ENCODE measurements at regions not wholly inside any gene's neighbourhood (a gene's known extent, or its start where the extent isn't known, plus 50 kb on each side); places are given as distances from the start of the nearest gene placed in this dataset.

DNA sequence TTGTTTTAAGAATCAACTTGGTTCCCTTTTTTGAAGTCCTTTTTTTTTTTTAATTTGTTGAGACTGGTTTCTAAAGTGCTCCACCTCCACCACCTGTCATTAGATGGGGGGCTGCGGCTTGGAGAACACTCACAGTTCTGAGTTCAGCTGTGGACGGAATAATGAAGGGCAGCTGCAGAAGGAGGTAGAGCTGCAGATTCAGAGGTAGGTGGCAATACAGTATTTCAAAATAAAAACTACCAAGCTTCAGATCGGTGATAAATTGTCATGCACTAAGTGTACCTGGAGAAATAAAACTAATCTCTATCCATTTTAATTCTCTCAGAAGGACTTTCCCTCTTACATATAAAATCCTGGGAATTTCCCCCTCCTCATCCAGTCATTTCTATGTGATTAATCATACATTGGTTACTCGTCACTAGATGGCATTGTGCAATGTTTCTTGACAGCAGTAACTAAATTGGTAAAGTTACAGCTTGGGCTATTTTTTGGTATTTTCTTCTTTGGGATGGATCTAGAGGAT, 81.1 kb upstream of the SLC39A10 start:
- Histone ChIP-seq H3K36me3 (ENCODE audit: control insufficient read depth in 2 of 3, insufficient read depth in 3 of 3, low read length in 3 of 3) (no peaks in the 10 kb centered on the region), H3K27ac (ENCODE audit: low read depth in 2 of 2, low read length in 2 of 2) (no peak overlapping the region), H3K4me3 (ENCODE audit: low read length in 3 of 3) (no peak overlapping the region), H3K27me3 (ENCODE audit: control insufficient read depth, insufficient read depth, low read length) (no peaks in the 10 kb centered on the region), H3K9me3 (ENCODE audit: control insufficient read depth in 2 of 3, insufficient read depth in 1 of 3, low read length in 3 of 3) (no peaks in the 10 kb centered on the region), H3K4me1 (ENCODE audit: control insufficient read depth in 2 of 3, insufficient read depth in 2 of 3, low read depth in 1 of 3, low read length in 3 of 3) (no peaks in the 10 kb centered on the region), H3K9ac (ENCODE audit: low read length in 3 of 3) (no peak overlapping the region)
- TF ChIP-seq, protein P1, sequence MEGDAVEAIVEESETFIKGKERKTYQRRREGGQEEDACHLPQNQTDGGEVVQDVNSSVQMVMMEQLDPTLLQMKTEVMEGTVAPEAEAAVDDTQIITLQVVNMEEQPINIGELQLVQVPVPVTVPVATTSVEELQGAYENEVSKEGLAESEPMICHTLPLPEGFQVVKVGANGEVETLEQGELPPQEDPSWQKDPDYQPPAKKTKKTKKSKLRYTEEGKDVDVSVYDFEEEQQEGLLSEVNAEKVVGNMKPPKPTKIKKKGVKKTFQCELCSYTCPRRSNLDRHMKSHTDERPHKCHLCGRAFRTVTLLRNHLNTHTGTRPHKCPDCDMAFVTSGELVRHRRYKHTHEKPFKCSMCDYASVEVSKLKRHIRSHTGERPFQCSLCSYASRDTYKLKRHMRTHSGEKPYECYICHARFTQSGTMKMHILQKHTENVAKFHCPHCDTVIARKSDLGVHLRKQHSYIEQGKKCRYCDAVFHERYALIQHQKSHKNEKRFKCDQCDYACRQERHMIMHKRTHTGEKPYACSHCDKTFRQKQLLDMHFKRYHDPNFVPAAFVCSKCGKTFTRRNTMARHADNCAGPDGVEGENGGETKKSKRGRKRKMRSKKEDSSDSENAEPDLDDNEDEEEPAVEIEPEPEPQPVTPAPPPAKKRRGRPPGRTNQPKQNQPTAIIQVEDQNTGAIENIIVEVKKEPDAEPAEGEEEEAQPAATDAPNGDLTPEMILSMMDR (IDR thresholded peaks at IDR 0.05; ENCODE audit: borderline replicate concordance, extremely low read depth, insufficient read depth), result peak; percentile 45
- intact Hi-C loops (cut with DNase I), result no loop called here
- peak in 2 of 5 donors; percentile 34 to 43 for DNase-seq
- peak; percentile 80 for FAIRE-seq

DNA sequence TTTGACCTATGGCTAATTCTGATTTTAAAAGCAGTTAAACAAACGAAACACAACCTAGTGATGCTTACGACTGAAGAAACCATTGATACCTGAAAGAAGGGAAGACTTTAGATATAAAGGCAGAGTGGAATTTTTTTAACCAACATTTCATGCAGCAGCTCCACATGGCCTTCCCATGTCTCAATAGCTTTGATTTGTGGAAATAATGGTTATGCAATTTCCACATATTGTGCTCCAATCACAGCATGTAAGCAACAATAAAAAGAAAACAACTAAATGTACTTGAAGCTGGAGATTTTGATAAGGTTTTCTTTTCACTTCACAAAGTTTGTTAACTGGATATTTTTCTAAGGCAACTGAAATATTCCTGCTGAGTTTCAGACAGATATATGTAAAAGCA, 82.0 kb upstream of the SLC39A10 start:
- TF ChIP-seq, protein P1 (IDR thresholded peaks at IDR 0.05; ENCODE audit: borderline replicate concordance, extremely low read depth, insufficient read depth), result no peak
- DNase-seq (no peak), FAIRE-seq (no peak)
- no peaks in the 10 kb centered on the region for H3K4me1 ChIP-seq (ENCODE audit: control insufficient read depth in 2 of 3, insufficient read depth in 2 of 3, low read depth in 1 of 3, low read length in 3 of 3)
- H3K9ac ChIP-seq (ENCODE audit: low read length in 3 of 3), result no peak overlapping the region
- intact Hi-C loops (cut with DNase I), result no loop called here
- no peak overlapping the region for H3K4me3 ChIP-seq (ENCODE audit: low read length in 3 of 3)
- H3K36me3 ChIP-seq (ENCODE audit: control insufficient read depth in 2 of 3, insufficient read depth in 3 of 3, low read length in 3 of 3), result no peaks in the 10 kb centered on the region
- no peak overlapping the region for H3K27ac ChIP-seq (ENCODE audit: low read depth in 2 of 2, low read length in 2 of 2)
- no peaks in the 10 kb centered on the region for H3K27me3 ChIP-seq (ENCODE audit: control insufficient read depth, insufficient read depth, low read length)
- H3K9me3 ChIP-seq (ENCODE audit: control insufficient read depth in 2 of 3, insufficient read depth in 1 of 3, low read length in 3 of 3), result no peaks in the 10 kb centered on the region

DNA sequence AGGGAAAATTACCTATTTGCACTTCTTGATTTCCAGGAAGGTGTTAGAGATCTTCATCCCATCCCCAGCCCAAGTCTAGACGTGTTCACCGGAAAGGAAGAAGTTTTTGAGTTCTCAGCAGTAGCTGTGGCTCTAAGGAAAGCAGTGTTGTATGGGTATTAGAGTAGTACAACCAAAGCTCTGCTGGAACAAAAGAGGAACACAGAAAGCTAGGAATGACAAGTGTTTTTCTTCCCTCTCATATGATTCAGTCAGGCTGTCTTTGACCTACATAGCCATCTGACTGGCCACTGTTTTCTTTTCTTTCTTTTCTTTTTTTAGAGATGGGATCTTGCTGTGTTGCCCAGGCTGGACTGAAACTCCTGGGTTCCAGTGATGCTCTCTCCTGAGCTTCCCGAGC, 82.7 kb upstream of the SLC39A10 start:
- Histone ChIP-seq H3K9me3 (ENCODE audit: control insufficient read depth in 2 of 3, insufficient read depth in 1 of 3, low read length in 3 of 3) (no peaks in the 10 kb centered on the region), H3K4me1 (ENCODE audit: control insufficient read depth in 2 of 3, insufficient read depth in 2 of 3, low read depth in 1 of 3, low read length in 3 of 3) (no peaks in the 10 kb centered on the region), H3K27ac (ENCODE audit: low read depth in 2 of 2, low read length in 2 of 2) (no peak overlapping the region), H3K9ac (ENCODE audit: low read length in 3 of 3) (no peak overlapping the region), H3K27me3 (ENCODE audit: control insufficient read depth, insufficient read depth, low read length) (no peaks in the 10 kb centered on the region), H3K4me3 (ENCODE audit: low read length in 3 of 3) (no peak overlapping the region), H3K36me3 (ENCODE audit: control insufficient read depth in 2 of 3, insufficient read depth in 3 of 3, low read length in 3 of 3) (no peaks in the 10 kb centered on the region)
- DNase-seq (no peak), FAIRE-seq (no peak)
- TF ChIP-seq, protein P1 (IDR thresholded peaks at IDR 0.05; ENCODE audit: borderline replicate concordance, extremely low read depth, insufficient read depth), result no peak
- intact Hi-C loops (cut with DNase I), result no loop called here
